ENCODE measurements at regions not wholly inside any gene's neighbourhood (a gene's known extent, or its start where the extent isn't known, plus 50 kb on each side); places are given as distances from the start of the nearest gene placed in this dataset.

DNA sequence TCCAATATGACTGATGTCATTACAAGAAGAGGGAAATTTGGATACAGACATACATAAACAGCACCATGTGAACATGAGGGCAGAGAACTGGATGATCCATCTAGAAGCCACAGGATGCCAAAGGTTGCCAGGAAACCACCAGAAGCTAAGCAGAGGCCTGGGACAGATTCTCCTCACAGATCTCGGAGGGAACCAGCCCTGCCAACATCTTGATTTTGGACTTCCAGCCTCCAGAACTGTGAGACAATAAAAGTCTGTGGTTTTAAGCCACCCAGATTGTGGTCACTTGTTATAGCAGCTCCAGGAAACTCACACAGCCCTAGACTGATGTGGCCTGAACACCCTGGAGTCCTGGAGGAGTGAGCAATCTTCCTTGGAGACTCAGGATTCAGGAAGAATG, 351.6 kb downstream of the EIPR1 start:
- no TSS peak for BruUV-seq (replicated peaks)
- no CpG with 5 or more reads among the region's 1 CpG for WGBS, 2 experiments (ENCODE audit: extremely low coverage in 2 of 2, insufficient read length in 1 of 2)
- no peaks in the 10 kb centered on the region for H3K9me1 ChIP-seq (ENCODE audit: insufficient read depth, low read length)
- no peak for TF ChIP-seq MXI1 (IDR thresholded peaks at IDR 0.05; ENCODE audit: borderline replicate concordance, low read depth, low read length)
- no peak for TF ChIP-seq CHD1 (IDR thresholded peaks at IDR 0.05; ENCODE audit: low read depth, low read length)
- TF ChIP-seq MAFK (IDR thresholded peaks at IDR 0.05; ENCODE audit: low read depth, low read length): no peak
- TF ChIP-seq SMC3 (IDR thresholded peaks at IDR 0.05; ENCODE audit: low read depth, low read length): no peak
- TF ChIP-seq CEBPB (IDR thresholded peaks at IDR 0.05; ENCODE audit: low read depth, low read length): no peak
- TF ChIP-seq, protein P1, sequence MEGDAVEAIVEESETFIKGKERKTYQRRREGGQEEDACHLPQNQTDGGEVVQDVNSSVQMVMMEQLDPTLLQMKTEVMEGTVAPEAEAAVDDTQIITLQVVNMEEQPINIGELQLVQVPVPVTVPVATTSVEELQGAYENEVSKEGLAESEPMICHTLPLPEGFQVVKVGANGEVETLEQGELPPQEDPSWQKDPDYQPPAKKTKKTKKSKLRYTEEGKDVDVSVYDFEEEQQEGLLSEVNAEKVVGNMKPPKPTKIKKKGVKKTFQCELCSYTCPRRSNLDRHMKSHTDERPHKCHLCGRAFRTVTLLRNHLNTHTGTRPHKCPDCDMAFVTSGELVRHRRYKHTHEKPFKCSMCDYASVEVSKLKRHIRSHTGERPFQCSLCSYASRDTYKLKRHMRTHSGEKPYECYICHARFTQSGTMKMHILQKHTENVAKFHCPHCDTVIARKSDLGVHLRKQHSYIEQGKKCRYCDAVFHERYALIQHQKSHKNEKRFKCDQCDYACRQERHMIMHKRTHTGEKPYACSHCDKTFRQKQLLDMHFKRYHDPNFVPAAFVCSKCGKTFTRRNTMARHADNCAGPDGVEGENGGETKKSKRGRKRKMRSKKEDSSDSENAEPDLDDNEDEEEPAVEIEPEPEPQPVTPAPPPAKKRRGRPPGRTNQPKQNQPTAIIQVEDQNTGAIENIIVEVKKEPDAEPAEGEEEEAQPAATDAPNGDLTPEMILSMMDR (conservative IDR thresholded peaks at IDR 0.05; ENCODE audit: low read depth, low read length): no peak
- H3K18ac ChIP-seq (ENCODE audit: low read depth, low read length): no peak overlapping the region
- in situ Hi-C loops (cut with MboI; ENCODE audit: low sequenced_read_pairs): no loop called here
- intact Hi-C loops (cut with micrococcal nuclease): no loop called here
- H2BK15ac ChIP-seq (ENCODE audit: low read depth, low read length): no peak overlapping the region
- dilution Hi-C loops (cut with HindIII; ENCODE audit: low sequenced_read_pairs, unreplicated experiment): no loop called here
- no peak overlapping the region for H3K9ac ChIP-seq (ENCODE audit: low read depth, low read length)
- no peak overlapping the region for H2BK5ac ChIP-seq (ENCODE audit: low read depth, low read length, poor library complexity, severe bottlenecking)
- ChIA-PET POLR2A (ENCODE audit: unreplicated experiment) (no interaction called here), CTCF (no interaction called here)
- H3K27ac ChIP-seq (ENCODE audit: insufficient read depth, low read length): no peak overlapping the region
- no peak overlapping the region for H4K8ac ChIP-seq (ENCODE audit: low read depth in 2 of 2, low read length in 2 of 2)
- H4K91ac ChIP-seq (ENCODE audit: insufficient read depth, low read depth, low read length): no peak overlapping the region
- no peaks in the 10 kb centered on the region for H3K4me1 ChIP-seq (ENCODE audit: control insufficient read depth, insufficient read depth, low read length)
- H3K4me3 ChIP-seq (ENCODE audit: insufficient read depth, low read depth, low read length): no peak overlapping the region
- no peak overlapping the region for H4K5ac ChIP-seq (ENCODE audit: low read depth, low read length)
- no peaks in the 10 kb centered on the region for H3K79me1 ChIP-seq (ENCODE audit: low read depth in 1 of 2, low read length in 2 of 2)
- H2AFZ ChIP-seq (replicated peaks; ENCODE audit: low read length, poor library complexity): no peak overlapping the region
- no peak overlapping the region for H3K56ac ChIP-seq (ENCODE audit: extremely low read depth, insufficient read depth, low read length)
- no peaks in the 10 kb centered on the region for H4K20me1 ChIP-seq (ENCODE audit: insufficient read depth, low read length)
- no peaks in the 10 kb centered on the region for H3K27me3 ChIP-seq (ENCODE audit: control insufficient read depth, insufficient read depth, low read length)
- H2AK9ac ChIP-seq (replicated peaks; ENCODE audit: low read depth, low read length, poor library complexity): no peak overlapping the region
- no peak for DNase-seq
- H3K4me2 ChIP-seq (ENCODE audit: low read depth, low read length): no peak overlapping the region
- H2AK5ac ChIP-seq (ENCODE audit: low read depth, low read length): no peak overlapping the region
- H3K14ac ChIP-seq (replicated peaks; ENCODE audit: low read depth, low read length): no peak overlapping the region
- H3K9me3 ChIP-seq (ENCODE audit: control insufficient read depth, insufficient read depth, low read length): peaks cover 28% of the 10 kb centered on the region
- H2BK120ac ChIP-seq (ENCODE audit: low read depth, low read length): no peak overlapping the region
- ATAC-seq (ENCODE audit: low read depth): no peak
- H3K36me3 ChIP-seq (ENCODE audit: control insufficient read depth, insufficient read depth, low read length): no peaks in the 10 kb centered on the region
- H3K4ac ChIP-seq (ENCODE audit: low read depth, low read length): no peak overlapping the region
- no peak overlapping the region for H3K23ac ChIP-seq (ENCODE audit: low read depth, low read length)
- H2BK20ac ChIP-seq (ENCODE audit: low read depth, low read length): no peak overlapping the region
